Endothelial cell of umbilical vein (primary cell): ENCODE measurements at regions not wholly inside any gene's neighbourhood (a gene's known extent, or its start where the extent isn't known, plus 50 kb on each side); places are given as distances from the start of the nearest gene placed in this dataset.

Experiments used
- EZH2 ChIP-seq: IDR thresholded peaks from 2 replicates; pipeline ENCODE4 v1.6.1; 2012; ENCODE audit warnings: borderline replicate concordance, low read depth, mild to moderate bottlenecking, moderate library complexity, low read length, inconsistent platforms; ENCODE audit not compliant: severe bottlenecking
- FOS ChIP-seq: IDR thresholded peaks from 2 replicates; pipeline ENCODE4 v1.6.1; 2011; ENCODE audit warnings: mild to moderate bottlenecking, low read length, moderate library complexity, borderline replicate concordance; ENCODE audit not compliant: insufficient read depth
- GATA2 ChIP-seq: IDR thresholded peaks from 2 replicates; pipeline ENCODE4 v1.7.0; 2011; ENCODE audit warnings: low read depth, mild to moderate bottlenecking, moderate library complexity, mixed read lengths, low read length; ENCODE audit not compliant: insufficient read length, insufficient read depth
- JUN ChIP-seq: IDR thresholded peaks from 2 replicates; pipeline ENCODE4 v1.6.1; 2011; ENCODE audit warnings: borderline replicate concordance, low read depth; ENCODE audit not compliant: insufficient read length, insufficient read depth
- POLR2A ChIP-seq: IDR thresholded peaks from 2 replicates; pipeline ENCODE4 v1.6.1; 2012; ENCODE audit warnings: low read depth, mild to moderate bottlenecking, control low read depth, low read length
- TF ChIP-seq, protein P1 (sequence below), 2 donors: IDR thresholded peaks; 1 replicate in 1 of 2; 2 replicates in 1 of 2; pipeline ENCODE4 v1.5.1; 2011; ENCODE audit warnings: low read length in 2 of 2, mild to moderate bottlenecking in 2 of 2, moderate library complexity in 2 of 2, control low read depth in 1 of 2, inconsistent platforms in 1 of 2, low read depth in 1 of 2; ENCODE audit not compliant: insufficient read depth in 1 of 2; ENCODE audit errors: extremely low read depth in 1 of 2
- TF ChIP-seq, protein P2 (sequence below): IDR thresholded peaks from 2 replicates; pipeline ENCODE4 v1.6.1; 2011; ENCODE audit not compliant: insufficient read depth, insufficient read length

DNA sequence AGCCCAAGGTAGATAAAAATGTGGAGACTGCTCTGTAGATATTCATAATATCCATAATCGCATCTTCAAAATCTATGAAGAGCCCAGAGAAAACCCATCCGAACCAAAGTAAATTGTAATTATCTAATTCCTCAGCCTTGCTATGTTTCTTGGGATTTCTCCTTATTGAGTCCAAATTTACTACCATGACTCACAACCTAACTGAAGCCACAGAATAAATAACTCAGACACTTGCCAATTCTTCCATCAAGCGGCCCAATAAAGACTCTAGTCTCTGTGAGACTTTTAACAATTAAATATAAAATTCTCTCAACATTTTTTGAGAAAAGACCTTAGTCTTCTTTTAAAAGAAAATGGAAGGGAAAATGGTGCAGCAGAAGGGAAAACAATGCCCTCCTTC, 409.8 kb downstream of the DAD1 start:
- TF ChIP-seq, protein P1, sequence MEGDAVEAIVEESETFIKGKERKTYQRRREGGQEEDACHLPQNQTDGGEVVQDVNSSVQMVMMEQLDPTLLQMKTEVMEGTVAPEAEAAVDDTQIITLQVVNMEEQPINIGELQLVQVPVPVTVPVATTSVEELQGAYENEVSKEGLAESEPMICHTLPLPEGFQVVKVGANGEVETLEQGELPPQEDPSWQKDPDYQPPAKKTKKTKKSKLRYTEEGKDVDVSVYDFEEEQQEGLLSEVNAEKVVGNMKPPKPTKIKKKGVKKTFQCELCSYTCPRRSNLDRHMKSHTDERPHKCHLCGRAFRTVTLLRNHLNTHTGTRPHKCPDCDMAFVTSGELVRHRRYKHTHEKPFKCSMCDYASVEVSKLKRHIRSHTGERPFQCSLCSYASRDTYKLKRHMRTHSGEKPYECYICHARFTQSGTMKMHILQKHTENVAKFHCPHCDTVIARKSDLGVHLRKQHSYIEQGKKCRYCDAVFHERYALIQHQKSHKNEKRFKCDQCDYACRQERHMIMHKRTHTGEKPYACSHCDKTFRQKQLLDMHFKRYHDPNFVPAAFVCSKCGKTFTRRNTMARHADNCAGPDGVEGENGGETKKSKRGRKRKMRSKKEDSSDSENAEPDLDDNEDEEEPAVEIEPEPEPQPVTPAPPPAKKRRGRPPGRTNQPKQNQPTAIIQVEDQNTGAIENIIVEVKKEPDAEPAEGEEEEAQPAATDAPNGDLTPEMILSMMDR (IDR thresholded peaks at IDR 0.05; ENCODE audit: extremely low read depth in 1 of 2, insufficient read depth in 1 of 2, low read depth in 1 of 2, low read length in 2 of 2) = no peak
- TF ChIP-seq POLR2A (no peak), EZH2 (no peak), GATA2 (no peak), FOS (no peak), JUN (no peak)
- TF ChIP-seq, protein P2, sequence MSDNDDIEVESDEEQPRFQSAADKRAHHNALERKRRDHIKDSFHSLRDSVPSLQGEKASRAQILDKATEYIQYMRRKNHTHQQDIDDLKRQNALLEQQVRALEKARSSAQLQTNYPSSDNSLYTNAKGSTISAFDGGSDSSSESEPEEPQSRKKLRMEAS = no peak
